K562 (cell line): ENCODE measurements at regions not wholly inside any gene's neighbourhood (a gene's known extent, or its start where the extent isn't known, plus 50 kb on each side); places are given as distances from the start of the nearest gene placed in this dataset.

ENCODE experiments used
- CTBP1 ChIP-seq: fragments of 450-650 bp; IDR thresholded peaks from 2 replicates; pipeline ENCODE4 v1.6.1; 2016; ENCODE audit warnings: borderline replicate concordance
- FOXJ2 ChIP-seq: fragments of 200-800 bp; sonication (Bioruptor generic); IDR thresholded peaks from 2 replicates; pipeline ENCODE4 v1.6.1; 2016; ENCODE audit warnings: missing genetic modification characterization, missing compliant biosample characterization
- GATA2 ChIP-seq: sonication (generic); formaldehyde crosslinking; IDR thresholded peaks from 2 replicates; pipeline ENCODE4 v1.4.0; 2020; ENCODE audit warnings: mild to moderate bottlenecking, missing genetic modification reagents
- JUND ChIP-seq, 2 experiments: IDR thresholded peaks; 2 replicates in 1 of 2; 3 replicates in 1 of 2; pipeline ENCODE4 v1.6.1; 2011; ENCODE audit warnings: borderline replicate concordance in 2 of 2, low read depth in 2 of 2, low read length in 2 of 2, improper control_type of control experiment in 1 of 2, missing biosample characterization in 1 of 2, missing genetic modification characterization in 1 of 2, missing genetic modification reagents in 1 of 2
- KLF6 ChIP-seq: fragments of 250-450 bp; sonication (Bioruptor Pico); IDR thresholded peaks from 2 replicates; pipeline ENCODE4 v1.4.0; 2020; ENCODE audit warnings: mild to moderate bottlenecking, moderate library complexity, borderline replicate concordance
- MXI1 ChIP-seq: IDR thresholded peaks from 2 replicates; pipeline ENCODE4 v1.6.1; 2011; ENCODE audit warnings: low read depth, mild to moderate bottlenecking, improper control_type of control experiment, low read length
- PML ChIP-seq: IDR thresholded peaks from 2 replicates; pipeline ENCODE4 v1.6.1; 2012; ENCODE audit warnings: low read length, inconsistent platforms
- POLR2AphosphoS5 ChIP-seq: IDR thresholded peaks from 2 replicates; pipeline ENCODE4 v1.6.1; 2011; ENCODE audit warnings: mild to moderate bottlenecking, low read depth, low read length, moderate library complexity; ENCODE audit not compliant: control insufficient read depth, insufficient read depth
- SIX5 ChIP-seq, 2 experiments: IDR thresholded peaks; 2 replicates each; pipeline ENCODE4 v1.6.1; 2011; ENCODE audit warnings: low read length in 2 of 2, borderline replicate concordance in 1 of 2, low read depth in 1 of 2, mild to moderate bottlenecking in 1 of 2, moderate library complexity in 1 of 2; ENCODE audit not compliant: insufficient read depth in 1 of 2
- ZNF174 ChIP-seq: fragments of 250-450 bp; sonication (Bioruptor Pico); IDR thresholded peaks from 2 replicates; pipeline ENCODE4 v1.4.0; 2020; ENCODE audit warnings: mild to moderate bottlenecking
- ZNF318 ChIP-seq, 2 experiments: fragments of 450-650 bp; IDR thresholded peaks; 2 replicates each; pipeline ENCODE4 v1.6.1; 2016; ENCODE audit warnings: mild to moderate bottlenecking in 2 of 2, borderline replicate concordance in 1 of 2, low read depth in 1 of 2, moderate library complexity in 1 of 2
- TF ChIP-seq, protein P1 (sequence below), 3 experiments: IDR thresholded peaks in 2 of 3; conservative IDR thresholded peaks in 1 of 3; 2 replicates each; pipeline ENCODE4 v1.5.1; 2011 to 2012; ENCODE audit warnings: low read length in 3 of 3, mild to moderate bottlenecking in 3 of 3, control low read depth in 2 of 3, improper control_type of control experiment in 1 of 3, inconsistent platforms in 1 of 3, low read depth in 1 of 3, mixed read lengths in 1 of 3, moderate library complexity in 1 of 3; ENCODE audit not compliant: insufficient read depth in 2 of 3
- TF ChIP-seq, protein P2 (sequence below): fragments of 250-450 bp; sonication (Bioruptor Pico); IDR thresholded peaks from 2 replicates; pipeline ENCODE4 v1.8.0; 2021; ENCODE audit warnings: mild to moderate bottlenecking, moderate library complexity
- TF ChIP-seq, protein P3 (sequence below): fragments of 450-650 bp; IDR thresholded peaks from 2 replicates; pipeline ENCODE4 v1.6.1; 2014; ENCODE audit warnings: low read depth, mild to moderate bottlenecking, moderate library complexity, borderline replicate concordance

- TF ChIP-seq POLR2AphosphoS5: no peak
- TF ChIP-seq GATA2 (CRISPR knock-in tag): no peak
- TF ChIP-seq ZNF318 (IDR thresholded peaks at IDR 0.05; ENCODE audit: borderline replicate concordance in 1 of 2, low read depth in 1 of 2): no peak
- TF ChIP-seq, protein P1, sequence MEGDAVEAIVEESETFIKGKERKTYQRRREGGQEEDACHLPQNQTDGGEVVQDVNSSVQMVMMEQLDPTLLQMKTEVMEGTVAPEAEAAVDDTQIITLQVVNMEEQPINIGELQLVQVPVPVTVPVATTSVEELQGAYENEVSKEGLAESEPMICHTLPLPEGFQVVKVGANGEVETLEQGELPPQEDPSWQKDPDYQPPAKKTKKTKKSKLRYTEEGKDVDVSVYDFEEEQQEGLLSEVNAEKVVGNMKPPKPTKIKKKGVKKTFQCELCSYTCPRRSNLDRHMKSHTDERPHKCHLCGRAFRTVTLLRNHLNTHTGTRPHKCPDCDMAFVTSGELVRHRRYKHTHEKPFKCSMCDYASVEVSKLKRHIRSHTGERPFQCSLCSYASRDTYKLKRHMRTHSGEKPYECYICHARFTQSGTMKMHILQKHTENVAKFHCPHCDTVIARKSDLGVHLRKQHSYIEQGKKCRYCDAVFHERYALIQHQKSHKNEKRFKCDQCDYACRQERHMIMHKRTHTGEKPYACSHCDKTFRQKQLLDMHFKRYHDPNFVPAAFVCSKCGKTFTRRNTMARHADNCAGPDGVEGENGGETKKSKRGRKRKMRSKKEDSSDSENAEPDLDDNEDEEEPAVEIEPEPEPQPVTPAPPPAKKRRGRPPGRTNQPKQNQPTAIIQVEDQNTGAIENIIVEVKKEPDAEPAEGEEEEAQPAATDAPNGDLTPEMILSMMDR (IDR thresholded peaks at IDR 0.05 in 2 of 3, conservative IDR thresholded peaks at IDR 0.05 in 1 of 3; ENCODE audit: insufficient read depth in 2 of 3, low read depth in 1 of 3, low read length in 3 of 3): no peak
- TF ChIP-seq JUND (IDR thresholded peaks at IDR 0.05; ENCODE audit: borderline replicate concordance, low read depth, low read length): no peak
- no peak for TF ChIP-seq JUND (tag; IDR thresholded peaks at IDR 0.05; ENCODE audit: borderline replicate concordance, low read depth, low read length)
- no peak for TF ChIP-seq CTBP1
- TF ChIP-seq SIX5 (IDR thresholded peaks at IDR 0.05; ENCODE audit: borderline replicate concordance in 1 of 2, insufficient read depth in 1 of 2, low read depth in 1 of 2, low read length in 2 of 2): no peak
- TF ChIP-seq MXI1: no peak
- TF ChIP-seq, protein P2, sequence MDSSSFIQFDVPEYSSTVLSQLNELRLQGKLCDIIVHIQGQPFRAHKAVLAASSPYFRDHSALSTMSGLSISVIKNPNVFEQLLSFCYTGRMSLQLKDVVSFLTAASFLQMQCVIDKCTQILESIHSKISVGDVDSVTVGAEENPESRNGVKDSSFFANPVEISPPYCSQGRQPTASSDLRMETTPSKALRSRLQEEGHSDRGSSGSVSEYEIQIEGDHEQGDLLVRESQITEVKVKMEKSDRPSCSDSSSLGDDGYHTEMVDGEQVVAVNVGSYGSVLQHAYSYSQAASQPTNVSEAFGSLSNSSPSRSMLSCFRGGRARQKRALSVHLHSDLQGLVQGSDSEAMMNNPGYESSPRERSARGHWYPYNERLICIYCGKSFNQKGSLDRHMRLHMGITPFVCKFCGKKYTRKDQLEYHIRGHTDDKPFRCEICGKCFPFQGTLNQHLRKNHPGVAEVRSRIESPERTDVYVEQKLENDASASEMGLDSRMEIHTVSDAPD (CRISPR knock-in tag): no peak
- no peak for TF ChIP-seq FOXJ2
- TF ChIP-seq KLF6 (CRISPR knock-in tag): no peak
- TF ChIP-seq, protein P3, sequence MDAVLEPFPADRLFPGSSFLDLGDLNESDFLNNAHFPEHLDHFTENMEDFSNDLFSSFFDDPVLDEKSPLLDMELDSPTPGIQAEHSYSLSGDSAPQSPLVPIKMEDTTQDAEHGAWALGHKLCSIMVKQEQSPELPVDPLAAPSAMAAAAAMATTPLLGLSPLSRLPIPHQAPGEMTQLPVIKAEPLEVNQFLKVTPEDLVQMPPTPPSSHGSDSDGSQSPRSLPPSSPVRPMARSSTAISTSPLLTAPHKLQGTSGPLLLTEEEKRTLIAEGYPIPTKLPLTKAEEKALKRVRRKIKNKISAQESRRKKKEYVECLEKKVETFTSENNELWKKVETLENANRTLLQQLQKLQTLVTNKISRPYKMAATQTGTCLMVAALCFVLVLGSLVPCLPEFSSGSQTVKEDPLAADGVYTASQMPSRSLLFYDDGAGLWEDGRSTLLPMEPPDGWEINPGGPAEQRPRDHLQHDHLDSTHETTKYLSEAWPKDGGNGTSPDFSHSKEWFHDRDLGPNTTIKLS: no peak
- no peak for TF ChIP-seq PML
- no peak for TF ChIP-seq ZNF174 (CRISPR knock-in tag)
These were observed 1068.0 kb upstream of the ALCAM start for GRCh38 chr3:104298662-104299061.
